OCI-LY1 (cell line): ENCODE measurements at regions not wholly inside any gene's neighbourhood (a gene's known extent, or its start where the extent isn't known, plus 50 kb on each side); places are given as distances from the start of the nearest gene placed in this dataset.

Experiments used
- H2AFZ ChIP-seq: fragments of 200-600 bp; sonication (generic), shearing (Covaris generic); 2 replicates; pipeline ENCODE4 v1.6.0; 2014; ENCODE audit warnings: antibody characterized with exemption, mild to moderate bottlenecking, low read length
- H3F3A ChIP-seq: fragments of 200-600 bp; sonication (generic), shearing (Covaris generic); 2 replicates; pipeline ENCODE4 v1.6.0; 2014; ENCODE audit warnings: mild to moderate bottlenecking, antibody characterized with exemption, low read length, moderate library complexity; ENCODE audit not compliant: insufficient read depth
- H3K27ac ChIP-seq: fragments of 200-600 bp; sonication (generic); 2 replicates; pipeline ENCODE4 v1.5.1; 2014; ENCODE audit warnings: low read length, mixed run types, mild to moderate bottlenecking, low read depth; ENCODE audit not compliant: poor library complexity, severe bottlenecking
- H3K27me3 ChIP-seq: fragments of 200-600 bp; sonication (generic); 2 replicates; pipeline ENCODE4 v1.6.0; 2014; ENCODE audit warnings: antibody characterized with exemption, mild to moderate bottlenecking, low read length, moderate library complexity; ENCODE audit not compliant: insufficient read depth
- H3K36me3 ChIP-seq: fragments of 200-600 bp; sonication (generic); 2 replicates; pipeline ENCODE4 v1.6.1; 2014; ENCODE audit warnings: mild to moderate bottlenecking, antibody characterized with exemption, low read length, moderate library complexity, mixed read lengths; ENCODE audit not compliant: insufficient read depth
- H3K4me1 ChIP-seq: fragments of 200-600 bp; sonication (generic); 2 replicates; pipeline ENCODE4 v1.5.1; 2014; ENCODE audit warnings: mild to moderate bottlenecking, low read length, moderate library complexity; ENCODE audit not compliant: insufficient read depth, severe bottlenecking
- H3K4me2 ChIP-seq: fragments of 200-600 bp; sonication (generic), shearing (Covaris generic); 2 replicates; pipeline ENCODE4 v1.6.1; 2014; ENCODE audit warnings: low read length
- H3K4me3 ChIP-seq: fragments of 200-600 bp; sonication (generic); 2 replicates; pipeline ENCODE4 v1.5.1; 2014; ENCODE audit warnings: low read length, low read depth, mild to moderate bottlenecking, mixed read lengths; ENCODE audit not compliant: poor library complexity, severe bottlenecking
- H3K79me2 ChIP-seq: fragments of 200-600 bp; shearing (Covaris generic); 2 replicates; pipeline ENCODE4 v1.6.1; 2016; ENCODE audit warnings: mixed run types, low read length, mixed read lengths; ENCODE audit not compliant: insufficient read depth
- H3K9ac ChIP-seq: fragments of 200-600 bp; sonication (generic), shearing (Covaris generic); 2 replicates; pipeline ENCODE4 v1.6.1; 2014; ENCODE audit warnings: mild to moderate bottlenecking, low read length, mixed read lengths
- H3K9me2 ChIP-seq: fragments of 200-600 bp; sonication (generic), shearing (Covaris generic); 2 replicates; pipeline ENCODE4 v1.6.1; 2014; ENCODE audit warnings: low read depth, mild to moderate bottlenecking, low read length, mixed read lengths
- H3K9me3 ChIP-seq: fragments of 200-600 bp; shearing (Covaris generic); 2 replicates; pipeline ENCODE4 v1.6.1; 2014; ENCODE audit warnings: low read length, mixed read lengths
- H4K20me1 ChIP-seq: fragments of 200-600 bp; sonication (generic), shearing (Covaris generic); 2 replicates; pipeline ENCODE4 v1.6.0; 2016; ENCODE audit warnings: mild to moderate bottlenecking, low read length; ENCODE audit not compliant: insufficient read depth
- CTCF ChIP-seq: fragments of 200-600 bp; sonication (generic), shearing (Covaris generic); IDR thresholded peaks from 2 replicates; pipeline ENCODE4 v1.5.1; 2017; ENCODE audit warnings: mild to moderate bottlenecking, antibody characterized with exemption, low read length, moderate library complexity, mixed read lengths
- EZH2 ChIP-seq: fragments of 200-600 bp; sonication (generic), shearing (Covaris generic); IDR thresholded peaks from 2 replicates; pipeline ENCODE4 v1.8.0; 2017; ENCODE audit warnings: borderline replicate concordance, mixed run types, mild to moderate bottlenecking, antibody characterized with exemption, low read length, moderate library complexity, mixed read lengths

- Histone ChIP-seq H3K79me2 (no peaks in the 10 kb centered on the region), H2AFZ (no peak overlapping the region), H3K27me3 (no peaks in the 10 kb centered on the region), H3K27ac (no peak overlapping the region), H3K36me3 (no peaks in the 10 kb centered on the region), H3K4me2 (no peak overlapping the region), H3K9ac (no peak overlapping the region), H3K9me3 (no peaks in the 10 kb centered on the region), H3K9me2 (no peaks in the 10 kb centered on the region), H4K20me1 (no peaks in the 10 kb centered on the region), H3K4me3 (no peak overlapping the region), H3K4me1 (no peaks in the 10 kb centered on the region), H3F3A (no peaks in the 10 kb centered on the region)
- TF ChIP-seq CTCF (no peak), EZH2 (no peak)
These were observed 638.5 kb upstream of the CAMK1G start for GRCh38 chr1:208944981-208945451.

- no peak overlapping the region for H3K4me2 ChIP-seq
These were observed 633.3 kb upstream of the CAMK1G start for GRCh38 chr1:208950206-208950605.

GRCh38 chr1:208951026-208951525 is 632.4 kb upstream of the CAMK1G start:
- Histone ChIP-seq H2AFZ (no peak overlapping the region), H3K79me2 (no peaks in the 10 kb centered on the region), H3K9me2 (no peaks in the 10 kb centered on the region), H3K27ac (no peak overlapping the region), H3K27me3 (no peaks in the 10 kb centered on the region), H4K20me1 (no peaks in the 10 kb centered on the region), H3K9me3 (no peaks in the 10 kb centered on the region), H3K36me3 (no peaks in the 10 kb centered on the region), H3K4me1 (no peaks in the 10 kb centered on the region), H3K4me3 (no peak overlapping the region), H3K9ac (no peak overlapping the region), H3K4me2 (no peak overlapping the region), H3F3A (no peaks in the 10 kb centered on the region)
- TF ChIP-seq CTCF = no peak
- TF ChIP-seq EZH2 = no peak

More at GRCh38 chr1:208950206-208950605, 633.3 kb upstream of the CAMK1G start:
- Histone ChIP-seq H3K4me1 (no peaks in the 10 kb centered on the region), H4K20me1 (no peaks in the 10 kb centered on the region), H3F3A (no peaks in the 10 kb centered on the region), H2AFZ (no peak overlapping the region), H3K36me3 (no peaks in the 10 kb centered on the region), H3K4me3 (no peak overlapping the region), H3K9me3 (no peaks in the 10 kb centered on the region), H3K27ac (no peak overlapping the region), H3K27me3 (no peaks in the 10 kb centered on the region), H3K9me2 (no peaks in the 10 kb centered on the region), H3K9ac (no peak overlapping the region), H3K79me2 (no peaks in the 10 kb centered on the region)
- TF ChIP-seq CTCF (no peak), EZH2 (no peak)
